ENCODE measurements at regions not wholly inside any gene's neighbourhood (a gene's known extent, or its start where the extent isn't known, plus 50 kb on each side); places are given as distances from the start of the nearest gene placed in this dataset.

DNA sequence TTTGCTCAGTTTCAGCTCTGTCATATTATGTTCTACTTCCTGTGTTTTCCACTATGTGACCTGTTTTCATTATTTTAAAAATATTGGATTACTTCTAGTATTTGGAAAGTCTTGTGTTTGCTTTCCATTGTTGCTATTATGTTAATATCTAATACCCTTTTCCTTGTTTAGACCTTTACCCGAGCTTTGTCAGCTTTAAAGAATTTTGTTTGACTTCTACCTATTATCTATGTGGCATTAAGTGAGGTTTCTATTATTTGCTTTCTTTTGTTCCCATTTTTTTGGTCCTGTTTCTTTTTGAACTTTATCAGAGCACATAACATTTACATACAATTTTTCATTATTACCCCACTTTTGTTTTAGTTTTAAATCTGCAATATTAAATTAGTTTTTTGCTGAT is 202.7 kb downstream of the MANEA start:
- Mint-ChIP-seq H3K27me3 (ENCODE audit: low read depth) (no peaks in the 10 kb centered on the region), H3K27ac (no peak overlapping the region), H3K4me1 (no peaks in the 10 kb centered on the region), H3K36me3 (ENCODE audit: insufficient read depth in 1 of 3, low read depth in 3 of 3) (no peaks in the 10 kb centered on the region; a peak in 1 of 7 replicates), H3K9me3 (peaks cover 0 to 5% of the 10 kb centered on the region in 2 experiments; a peak in 4 of 5 replicates), H3K4me3 (no peak overlapping the region)
- no CpG with 5 or more reads among the region's 1 CpG for WGBS (ENCODE audit: extremely low coverage, insufficient read length, low lambda C conversion rate)
- Histone ChIP-seq H3K14ac (ENCODE audit: insufficient read depth, low read length) (no peak overlapping the region), H2BK12ac (ENCODE audit: insufficient read length, low read depth, low read length) (no peak overlapping the region), H2BK120ac (ENCODE audit: low read depth, low read length, poor library complexity, severe bottlenecking) (no peak overlapping the region), H3K79me1 (ENCODE audit: insufficient read depth, low read depth, low read length, poor library complexity, severe bottlenecking) (no peaks in the 10 kb centered on the region), H3K56ac (ENCODE audit: insufficient read length, low read depth, low read length) (no peak overlapping the region), H3K4me1 (ENCODE audit: insufficient read depth, low read length) (no peaks in the 10 kb centered on the region), H4K8ac (replicated peaks; ENCODE audit: insufficient read length, low read depth, low read length) (no peak overlapping the region), H4K5ac (ENCODE audit: insufficient read length, low read depth, low read length) (no peak overlapping the region), H2BK5ac (ENCODE audit: insufficient read length, low read length) (no peak overlapping the region), H2AFZ (ENCODE audit: low read length) (no peak overlapping the region), H4K20me1 (ENCODE audit: control insufficient read depth, insufficient read depth, insufficient read length) (no peaks in the 10 kb centered on the region), H2AK5ac (ENCODE audit: insufficient read length, low read length) (no peak overlapping the region), H3K23me2 (ENCODE audit: insufficient read length, low read depth, low read length, poor library complexity, severe bottlenecking) (no peaks in the 10 kb centered on the region), H2BK15ac (ENCODE audit: low read depth, low read length) (no peak overlapping the region), H4K91ac (ENCODE audit: insufficient read length, low read depth, low read length) (no peak overlapping the region), H3K9me3 (ENCODE audit: control insufficient read depth, low read depth, low read length) (no peaks in the 10 kb centered on the region), H3K27ac (ENCODE audit: insufficient read length, low read depth, low read length) (no peak overlapping the region), H3K23ac (ENCODE audit: insufficient read length, low read depth, low read length) (no peak overlapping the region), H3K4ac (ENCODE audit: low read depth, low read length) (no peak overlapping the region), H3K79me2 (ENCODE audit: insufficient read depth, low read length) (no peaks in the 10 kb centered on the region), H3K9ac (ENCODE audit: extremely low read depth, insufficient read length, low read length) (no peak overlapping the region), H3K4me2 (ENCODE audit: insufficient read depth, insufficient read length, low read length) (no peak overlapping the region), H3T11ph (ENCODE audit: low read length) (no peak overlapping the region), H2BK20ac (ENCODE audit: low read depth, low read length, poor library complexity, severe bottlenecking) (no peak overlapping the region), H3K27me3 (ENCODE audit: insufficient read depth, low read length) (no peaks in the 10 kb centered on the region), H3K18ac (ENCODE audit: insufficient read length, low read depth, low read length) (no peak overlapping the region)
- DNase-seq, result no peak
- TF ChIP-seq, protein P1, sequence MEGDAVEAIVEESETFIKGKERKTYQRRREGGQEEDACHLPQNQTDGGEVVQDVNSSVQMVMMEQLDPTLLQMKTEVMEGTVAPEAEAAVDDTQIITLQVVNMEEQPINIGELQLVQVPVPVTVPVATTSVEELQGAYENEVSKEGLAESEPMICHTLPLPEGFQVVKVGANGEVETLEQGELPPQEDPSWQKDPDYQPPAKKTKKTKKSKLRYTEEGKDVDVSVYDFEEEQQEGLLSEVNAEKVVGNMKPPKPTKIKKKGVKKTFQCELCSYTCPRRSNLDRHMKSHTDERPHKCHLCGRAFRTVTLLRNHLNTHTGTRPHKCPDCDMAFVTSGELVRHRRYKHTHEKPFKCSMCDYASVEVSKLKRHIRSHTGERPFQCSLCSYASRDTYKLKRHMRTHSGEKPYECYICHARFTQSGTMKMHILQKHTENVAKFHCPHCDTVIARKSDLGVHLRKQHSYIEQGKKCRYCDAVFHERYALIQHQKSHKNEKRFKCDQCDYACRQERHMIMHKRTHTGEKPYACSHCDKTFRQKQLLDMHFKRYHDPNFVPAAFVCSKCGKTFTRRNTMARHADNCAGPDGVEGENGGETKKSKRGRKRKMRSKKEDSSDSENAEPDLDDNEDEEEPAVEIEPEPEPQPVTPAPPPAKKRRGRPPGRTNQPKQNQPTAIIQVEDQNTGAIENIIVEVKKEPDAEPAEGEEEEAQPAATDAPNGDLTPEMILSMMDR (conservative IDR thresholded peaks at IDR 0.05), result no peak
